MCF 10A (cell line): ENCODE measurements at regions not wholly inside any gene's neighbourhood (a gene's known extent, or its start where the extent isn't known, plus 50 kb on each side); places are given as distances from the start of the nearest gene placed in this dataset.

Source experiments
- BruUV-seq: library from RNA; stranded (reverse); fragments of 400-500 nt; replicated peaks from 2 replicates; lab custom pipeline; 2021; lab: Mats Ljungman, UMichigan
- CTCF ChIA-PET: fragments of 300-600 bp; sonication (Branson Sonifier 250); formaldehyde crosslinking; extraction: SDS; loops from one replicate; lab custom pipeline; 2021; ENCODE audit warnings: antibody characterized with exemption, inconsistent platforms; lab: Yijun Ruan, JAX
- POLR2A ChIA-PET: fragments of 300-600, 350-650 bp; sonication (Branson Sonifier 250); formaldehyde crosslinking; extraction: SDS; loops from one replicate; lab custom pipeline; 2020; ENCODE audit warnings: antibody characterized with exemption, inconsistent platforms; lab: Yijun Ruan, JAX
- DNase-seq: peaks from one replicate; pipeline ENCODE4 v3.0.0-alpha.2; 2018; ENCODE audit not compliant: unreplicated experiment
- H3K27ac Mint-ChIP-seq: one replicate; pipeline ENCODE4 v1.8.0; 2022; ENCODE audit warnings: mild to moderate bottlenecking, low read depth, mixed read lengths; ENCODE audit not compliant: unreplicated experiment
- H3K27me3 Mint-ChIP-seq: one replicate; pipeline ENCODE4 v1.8.0; 2022; ENCODE audit warnings: mixed read lengths; ENCODE audit not compliant: insufficient read depth, unreplicated experiment
- H3K36me3 Mint-ChIP-seq: one replicate; pipeline ENCODE4 v1.8.0; 2022; ENCODE audit warnings: mild to moderate bottlenecking, moderate library complexity, mixed read lengths; ENCODE audit not compliant: insufficient read depth, unreplicated experiment
- H3K4me1 Mint-ChIP-seq: one replicate; pipeline ENCODE4 v1.8.0; 2022; ENCODE audit warnings: mixed read lengths; ENCODE audit not compliant: insufficient read depth, unreplicated experiment
- H3K4me3 Mint-ChIP-seq: one replicate; pipeline ENCODE4 v1.8.0; 2022; ENCODE audit warnings: mild to moderate bottlenecking, moderate library complexity, mixed read lengths; ENCODE audit not compliant: unreplicated experiment
- H3K9me3 Mint-ChIP-seq: one replicate; pipeline ENCODE4 v1.8.0; 2022; ENCODE audit warnings: mixed read lengths; ENCODE audit not compliant: unreplicated experiment
- CTCF ChIP-seq: fragments of 200-600 bp; IDR thresholded peaks from one replicate; pipeline ENCODE4 v1.8.0; 2022; ENCODE audit warnings: antibody characterized with exemption, mild to moderate bottlenecking; ENCODE audit not compliant: unreplicated experiment
- intact Hi-C: fragments of 100-400 bp; cut with micrococcal nuclease; formaldehyde crosslinking; loops from 2 replicates; pipeline ENCODE4 v1.14.1; 2022

- Mint-ChIP-seq H3K27me3 (peaks cover 85% of the 10 kb centered on the region), H3K27ac (no peak overlapping the region), H3K4me1 (no peaks in the 10 kb centered on the region), H3K9me3 (no peaks in the 10 kb centered on the region), H3K36me3 (no peaks in the 10 kb centered on the region), H3K4me3 (no peak overlapping the region)
- intact Hi-C loops = no loop called here
- TF ChIP-seq CTCF = no peak
- ChIA-PET CTCF (no interaction called here), POLR2A (no interaction called here)
- no TSS peak for BruUV-seq
- DNase-seq = no peak
Measured at GRCh38 chr3:117170094-117170493, 460.5 kb downstream of the TUSC7 start.

GRCh38 chr3:117171124-117171523, 461.5 kb downstream of the TUSC7 start:
- TF ChIP-seq CTCF = no peak
- no peaks in the 10 kb centered on the region for H3K9me3 Mint-ChIP-seq
- CTCF ChIA-PET = no interaction called here
- BruUV-seq = no TSS peak
- no peak for DNase-seq
- H3K27me3 Mint-ChIP-seq = peaks cover 74% of the 10 kb centered on the region
- H3K36me3 Mint-ChIP-seq = no peaks in the 10 kb centered on the region
- intact Hi-C loops = no loop called here
- H3K27ac Mint-ChIP-seq = no peak overlapping the region
- POLR2A ChIA-PET = no interaction called here
- H3K4me3 Mint-ChIP-seq = no peak overlapping the region
- no peaks in the 10 kb centered on the region for H3K4me1 Mint-ChIP-seq

GRCh38 chr3:117172426-117172825, 462.8 kb downstream of the TUSC7 start:
- Mint-ChIP-seq H3K9me3 (no peaks in the 10 kb centered on the region), H3K27ac (no peak overlapping the region), H3K36me3 (no peaks in the 10 kb centered on the region), H3K27me3 (peaks cover 62% of the 10 kb centered on the region), H3K4me3 (no peak overlapping the region), H3K4me1 (no peaks in the 10 kb centered on the region)
- POLR2A ChIA-PET = no interaction called here
- BruUV-seq = no TSS peak
- CTCF ChIA-PET = no interaction called here
- intact Hi-C loops = no loop called here
- TF ChIP-seq CTCF = no peak
- DNase-seq = no peak

GRCh38 chr3:117181222-117181621, 471.6 kb downstream of the TUSC7 start:
- H3K36me3 Mint-ChIP-seq = no peaks in the 10 kb centered on the region
- ChIA-PET CTCF (no interaction called here), POLR2A (no interaction called here)
- H3K4me3 Mint-ChIP-seq = no peak overlapping the region
- BruUV-seq = no TSS peak
- no peaks in the 10 kb centered on the region for H3K9me3 Mint-ChIP-seq
- no peaks in the 10 kb centered on the region for H3K4me1 Mint-ChIP-seq
- H3K27me3 Mint-ChIP-seq = peaks cover 15% of the 10 kb centered on the region
- no peak for DNase-seq
- intact Hi-C loops = no loop called here
- no peak overlapping the region for H3K27ac Mint-ChIP-seq
- TF ChIP-seq CTCF = no peak
